ENCODE measurements at regions not wholly inside any gene's neighbourhood (a gene's known extent, or its start where the extent isn't known, plus 50 kb on each side); places are given as distances from the start of the nearest gene placed in this dataset.

DNA sequence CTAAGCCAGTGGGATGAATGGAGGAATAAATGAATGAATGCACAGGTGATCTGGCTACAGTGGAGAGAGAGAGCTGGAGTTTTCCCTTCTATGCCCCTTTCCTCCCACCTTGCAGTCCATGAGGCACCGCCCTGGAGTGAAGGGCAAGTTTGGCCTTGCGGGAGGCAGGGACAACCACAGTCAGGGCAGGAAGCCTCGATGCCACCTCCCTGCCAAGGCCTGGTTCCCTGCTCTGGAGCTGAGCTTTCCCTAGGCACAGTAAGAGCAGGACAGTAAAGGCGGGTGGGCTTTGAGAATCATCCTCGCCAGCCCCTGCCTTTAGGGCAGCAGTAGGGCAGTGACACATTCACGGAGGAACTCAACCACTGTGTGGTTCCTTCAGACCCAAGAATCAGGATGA is 72.6 kb downstream of the RBFOX3 start:
- DNase-seq (ENCODE audit: low read depth in 2 of 2), result no peak
- TF ChIP-seq CTCF (IDR thresholded peaks at IDR 0.05; ENCODE audit: low read depth, low read length), result no peak
- no peak overlapping the region for H3K4me3 ChIP-seq (replicated peaks in 1 of 2; ENCODE audit: low read depth in 2 of 2, low read length in 2 of 2)

DNA sequence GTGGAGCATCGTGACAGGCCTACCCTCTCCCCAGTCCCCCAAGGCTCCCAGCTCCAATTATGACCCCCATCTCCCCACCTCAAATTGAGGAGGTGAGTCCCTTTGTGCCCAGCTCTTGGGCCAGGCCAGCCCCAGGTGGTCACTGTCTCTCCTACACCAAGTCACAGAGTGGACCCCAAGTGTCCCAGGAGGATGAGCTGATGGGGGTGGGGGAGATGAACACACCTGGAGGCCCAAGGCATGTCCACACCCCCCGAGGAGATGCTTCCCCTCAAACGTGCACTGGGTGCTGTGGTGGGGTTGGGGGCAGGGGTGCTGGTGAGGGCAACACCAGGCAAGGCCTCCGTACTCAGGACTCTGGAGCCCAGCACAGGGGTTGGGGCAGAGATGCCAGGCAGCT is 73.2 kb downstream of the RBFOX3 start:
- TF ChIP-seq CTCF (IDR thresholded peaks at IDR 0.05; ENCODE audit: low read depth, low read length), result no peak
- no peak for DNase-seq (ENCODE audit: low read depth in 2 of 2)
- no peak overlapping the region for H3K4me3 ChIP-seq (replicated peaks in 1 of 2; ENCODE audit: low read depth in 2 of 2, low read length in 2 of 2)

- H3K4me3 ChIP-seq (replicated peaks in 1 of 2; ENCODE audit: low read depth in 2 of 2, low read length in 2 of 2), result no peak overlapping the region
- TF ChIP-seq CTCF (IDR thresholded peaks at IDR 0.05; ENCODE audit: low read depth, low read length), result no peak
- DNase-seq (ENCODE audit: low read depth in 2 of 2), result no peak
Measured at GRCh38 chr17:79537061-79537460, 73.8 kb downstream of the RBFOX3 start.

GRCh38 chr17:79536212-79536840 is 74.5 kb downstream of the RBFOX3 start:
- no peak for TF ChIP-seq CTCF (IDR thresholded peaks at IDR 0.05; ENCODE audit: low read depth, low read length)
- no peak overlapping the region for H3K4me3 ChIP-seq (replicated peaks in 1 of 2; ENCODE audit: low read depth in 2 of 2, low read length in 2 of 2)
- no peak for DNase-seq (ENCODE audit: low read depth in 2 of 2)

- no peak overlapping the region for H3K4me3 ChIP-seq (replicated peaks in 1 of 2; ENCODE audit: low read depth in 2 of 2, low read length in 2 of 2)
- no peak for DNase-seq (ENCODE audit: low read depth in 2 of 2)
- TF ChIP-seq CTCF (IDR thresholded peaks at IDR 0.05; ENCODE audit: low read depth, low read length), result no peak
Measured at GRCh38 chr17:79535728-79536025, 75.2 kb downstream of the RBFOX3 start.

DNA sequence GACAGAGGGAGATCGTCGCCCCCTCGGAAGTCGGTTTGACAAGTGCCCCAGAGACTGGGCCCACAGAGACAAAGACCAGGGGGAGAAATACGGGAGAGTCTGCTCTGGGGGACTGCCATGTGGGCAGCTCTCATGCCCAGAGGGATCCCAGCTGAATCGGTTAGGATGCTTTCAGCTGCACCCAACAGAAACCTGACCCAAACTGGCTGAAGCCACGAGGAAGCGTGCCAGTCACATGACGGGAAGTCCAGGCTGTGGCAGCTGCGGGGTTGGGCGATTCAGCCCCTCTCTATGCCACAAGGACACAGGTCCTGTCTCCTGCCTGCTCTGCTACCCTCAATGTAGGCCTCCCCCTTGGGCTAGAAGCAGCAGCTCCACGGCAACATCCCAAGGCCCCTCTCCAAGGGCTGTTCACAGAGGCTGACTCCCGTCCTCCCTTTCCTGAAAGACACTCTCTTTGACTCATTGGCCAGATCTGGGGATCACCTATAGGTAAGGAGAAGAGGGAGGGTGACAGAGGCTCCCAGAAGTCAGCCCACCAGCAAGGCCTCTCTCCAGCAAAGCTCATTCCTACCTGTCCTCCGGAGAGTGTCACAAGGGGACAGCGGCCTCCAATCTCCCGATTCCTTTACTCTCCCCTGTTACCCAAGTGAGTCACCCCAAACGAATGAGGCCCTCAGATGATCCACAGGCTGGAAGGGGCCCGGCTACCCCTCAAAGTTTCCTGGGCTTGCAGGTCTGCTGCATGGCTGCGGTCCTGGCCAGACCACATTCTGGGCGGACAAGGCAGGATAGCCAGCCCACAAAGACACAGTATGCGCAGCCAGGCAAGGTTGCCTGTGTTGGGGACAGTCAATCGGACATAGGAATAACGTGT is 75.8 kb downstream of the RBFOX3 start:
- no peak for DNase-seq (ENCODE audit: low read depth in 2 of 2)
- TF ChIP-seq CTCF (IDR thresholded peaks at IDR 0.05; ENCODE audit: low read depth, low read length), result no peak

More for the DNA sequence above, 75.8 kb downstream of the RBFOX3 start:
- no peak overlapping the region for H3K4me3 ChIP-seq (replicated peaks in 1 of 2; ENCODE audit: low read depth in 2 of 2, low read length in 2 of 2)

All from cardiac fibroblast (primary cell).